A549 (cell line): ENCODE measurements at regions not wholly inside any gene's neighbourhood (a gene's known extent, or its start where the extent isn't known, plus 50 kb on each side); places are given as distances from the start of the nearest gene placed in this dataset.

Experiments
- ATAC-seq, 2 experiments: fragments of 200-7000 bp in 1 of 2; fragments of >200 bp in 1 of 2; cut with Nextera tagmentation in 1 of 2; cut with Tn5 transposase in 1 of 2; 3 replicates each; pipeline versions ENCODE4 v1.8.0 to v1.9.1; 2018 to 2020; ENCODE audit warnings: mild to moderate bottlenecking in 1 of 2, moderate library complexity in 1 of 2
- CTCF ChIA-PET: fragments of 300-600 bp; sonication (Branson Sonifier 250); formaldehyde crosslinking; extraction: SDS; loops from one replicate; lab custom pipeline; 2021; ENCODE audit warnings: antibody characterized with exemption, inconsistent platforms; lab: Yijun Ruan, JAX
- POLR2A ChIA-PET: fragments of 350-600 bp; formaldehyde crosslinking; extraction: SDS; loops from one replicate; lab custom pipeline; 2021; ENCODE audit warnings: antibody characterized with exemption, inconsistent platforms; lab: Yijun Ruan, JAX
- DNase-seq, 2 experiments: peaks; one replicate each; pipeline versions ENCODE4 v3.0.0 to v3.0.0-alpha.2; 2011 to 2016; ENCODE audit warnings: low read depth in 1 of 2, low spot score in 1 of 2
- FAIRE-seq: peaks from 2 replicates; lab custom pipeline; 2011; peaks lifted over from hg19 to GRCh38; lab: Jason Lieb, UNC
- H3K27ac ChIP-seq, 2 experiments: fragments of >200 bp; sonication (Bioruptor Twin); formaldehyde crosslinking; 3 replicates each; pipeline ENCODE4 v1.5.1; 2016 to 2017
- H3K4me1 ChIP-seq: fragments of >200 bp; sonication (Bioruptor Twin); formaldehyde crosslinking; 3 replicates; pipeline ENCODE4 v1.6.1; 2016
- H3K4me2 ChIP-seq: fragments of >200 bp; sonication (Bioruptor Twin); formaldehyde crosslinking; 3 replicates; pipeline ENCODE4 v1.6.1; 2016
- H3K4me3 ChIP-seq: fragments of >200 bp; sonication (Bioruptor Twin); formaldehyde crosslinking; 3 replicates; pipeline ENCODE4 v1.5.1; 2016
- H3K9me3 ChIP-seq: fragments of >200 bp; sonication (Bioruptor Twin); formaldehyde crosslinking; 3 replicates; pipeline ENCODE4 v1.6.1; 2016
- BCL3 ChIP-seq: fragments of >200 bp; sonication (Bioruptor Twin); formaldehyde crosslinking; IDR thresholded peaks from 3 replicates; pipeline ENCODE4 v1.6.1; 2016
- CBX2 ChIP-seq: fragments of 200-600 bp; sonication (generic); IDR thresholded peaks from 2 replicates; pipeline ENCODE4 v1.6.1; 2016; ENCODE audit warnings: low read depth, mild to moderate bottlenecking, borderline replicate concordance
- CHD4 ChIP-seq: fragments of 200-600 bp; sonication (generic); IDR thresholded peaks from 2 replicates; pipeline ENCODE4 v1.6.1; 2016; ENCODE audit warnings: antibody characterized with exemption, mild to moderate bottlenecking, borderline replicate concordance
- HEYL ChIP-seq: fragments of 250-450 bp; sonication (Bioruptor Pico); IDR thresholded peaks from 2 replicates; pipeline ENCODE4 v1.8.0; 2021; ENCODE audit warnings: mild to moderate bottlenecking, moderate library complexity
- HOXB5 ChIP-seq: fragments of 250-450 bp; sonication (Bioruptor Pico); IDR thresholded peaks from 2 replicates; pipeline ENCODE4 v1.5.0; 2020; ENCODE audit warnings: mild to moderate bottlenecking, moderate library complexity
- KDM1A ChIP-seq: fragments of 200-600 bp; sonication (generic); IDR thresholded peaks from 2 replicates; pipeline ENCODE4 v1.6.1; 2016; ENCODE audit warnings: low read depth, mild to moderate bottlenecking
- NR3C1 ChIP-seq: fragments of >200 bp; sonication (Bioruptor Twin); formaldehyde crosslinking; IDR thresholded peaks from 3 replicates; pipeline ENCODE4 v1.6.1; 2017
- PBX3 ChIP-seq: IDR thresholded peaks from 2 replicates; pipeline ENCODE4 v1.6.1; 2012
- POLR2A ChIP-seq: IDR thresholded peaks from 2 replicates; pipeline ENCODE4 v1.6.1; 2012; ENCODE audit warnings: mild to moderate bottlenecking, low read length
- RCOR1 ChIP-seq: fragments of 150-350 bp; IDR thresholded peaks from 2 replicates; pipeline ENCODE4 v1.6.1; 2014; ENCODE audit warnings: antibody characterized with exemption, low read length, low read depth
- RFX5 ChIP-seq: fragments of 450-650 bp; IDR thresholded peaks from 2 replicates; pipeline ENCODE4 v1.7.1; 2014; ENCODE audit warnings: antibody characterized with exemption, mild to moderate bottlenecking, moderate library complexity
- SMC3 ChIP-seq: fragments of >200 bp; sonication (Bioruptor Twin); formaldehyde crosslinking; IDR thresholded peaks from 3 replicates; pipeline ENCODE4 v1.6.1; 2018; ENCODE audit warnings: inconsistent platforms
- SREBF2 ChIP-seq: fragments of 450-650 bp; IDR thresholded peaks from 2 replicates; pipeline ENCODE4 v1.6.1; 2014; ENCODE audit warnings: mild to moderate bottlenecking, moderate library complexity
- WGBS: methylation state at CpG from one replicate; pipeline ENCODE4 v1.1.6; 2017; ENCODE audit errors: missing lambda C conversion rate; 5-methylcytosine and 5-hydroxymethylcytosine counted together
- TF ChIP-seq, protein P1 (sequence below): fragments of >200 bp; sonication (Bioruptor Twin); formaldehyde crosslinking; IDR thresholded peaks from 3 replicates; pipeline ENCODE4 v1.5.1; 2016

GRCh38 chr13:50222569-50223332 lies 207.5 kb downstream of the KCNRG start:
- H3K9me3 ChIP-seq: no peaks in the 10 kb centered on the region
- no peak for TF ChIP-seq CHD4
- no peak for TF ChIP-seq HOXB5 (CRISPR knock-in tag)
- no peak for TF ChIP-seq SMC3
- no peak for TF ChIP-seq RFX5
- TF ChIP-seq HEYL (CRISPR knock-in tag): no peak
- TF ChIP-seq NR3C1: no peak
- 71% methylated on average over 13 of the region's 13 CpGs for WGBS
- ChIA-PET POLR2A (no interaction called here), CTCF (no interaction called here)
- H3K27ac ChIP-seq: no peak overlapping the region
- ATAC-seq (no peak; a peak in 1 of 6 replicates), FAIRE-seq (no peak), DNase-seq (no peak)
- H3K4me3 ChIP-seq: no peak overlapping the region
- 0 out of 3 replicates have a peak, but pooled peaks cover 3% of the 10 kb centered on the region for H3K4me1 ChIP-seq
- H3K4me2 ChIP-seq: no peak overlapping the region

DNA sequence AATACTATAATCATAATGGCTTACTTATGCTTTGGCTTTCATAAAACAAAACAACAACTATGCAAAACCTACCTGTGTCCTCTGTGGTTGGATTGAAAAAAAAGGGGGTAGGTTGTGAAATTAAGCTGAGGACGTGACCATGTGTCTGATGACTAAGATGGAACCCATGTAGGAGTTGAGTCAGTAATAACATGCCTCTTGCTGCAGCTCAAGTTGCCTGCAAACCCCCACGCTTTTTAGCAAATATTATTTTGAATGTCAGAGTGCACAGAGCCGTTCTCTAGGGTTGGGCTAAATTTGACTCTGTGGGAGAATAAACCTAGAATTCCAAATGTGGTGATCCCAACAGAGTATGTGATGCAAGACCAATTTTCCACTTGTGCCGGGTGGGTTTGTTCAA lies 209.3 kb downstream of the KCNRG start:
- CTCF ChIA-PET: no interaction called here
- DNase-seq (no peak), FAIRE-seq (no peak), ATAC-seq (no peak)
- no peak for TF ChIP-seq SREBF2
- no peak for TF ChIP-seq KDM1A
- TF ChIP-seq, protein P1, sequence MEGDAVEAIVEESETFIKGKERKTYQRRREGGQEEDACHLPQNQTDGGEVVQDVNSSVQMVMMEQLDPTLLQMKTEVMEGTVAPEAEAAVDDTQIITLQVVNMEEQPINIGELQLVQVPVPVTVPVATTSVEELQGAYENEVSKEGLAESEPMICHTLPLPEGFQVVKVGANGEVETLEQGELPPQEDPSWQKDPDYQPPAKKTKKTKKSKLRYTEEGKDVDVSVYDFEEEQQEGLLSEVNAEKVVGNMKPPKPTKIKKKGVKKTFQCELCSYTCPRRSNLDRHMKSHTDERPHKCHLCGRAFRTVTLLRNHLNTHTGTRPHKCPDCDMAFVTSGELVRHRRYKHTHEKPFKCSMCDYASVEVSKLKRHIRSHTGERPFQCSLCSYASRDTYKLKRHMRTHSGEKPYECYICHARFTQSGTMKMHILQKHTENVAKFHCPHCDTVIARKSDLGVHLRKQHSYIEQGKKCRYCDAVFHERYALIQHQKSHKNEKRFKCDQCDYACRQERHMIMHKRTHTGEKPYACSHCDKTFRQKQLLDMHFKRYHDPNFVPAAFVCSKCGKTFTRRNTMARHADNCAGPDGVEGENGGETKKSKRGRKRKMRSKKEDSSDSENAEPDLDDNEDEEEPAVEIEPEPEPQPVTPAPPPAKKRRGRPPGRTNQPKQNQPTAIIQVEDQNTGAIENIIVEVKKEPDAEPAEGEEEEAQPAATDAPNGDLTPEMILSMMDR: no peak
- no peak for TF ChIP-seq RCOR1
- no peak for TF ChIP-seq HEYL (CRISPR knock-in tag)
- TF ChIP-seq POLR2A: no peak
- TF ChIP-seq SMC3: no peak
- TF ChIP-seq BCL3: no peak
- no peaks in the 10 kb centered on the region for H3K9me3 ChIP-seq
- peaks cover 3% of the 10 kb centered on the region; the same call in 2 of the 3 replicates for H3K4me1 ChIP-seq
- POLR2A ChIA-PET: no interaction called here
- no peak overlapping the region for H3K4me2 ChIP-seq
- H3K27ac ChIP-seq: no peak overlapping the region
- WGBS: 90% methylated on average over 4 of the region's 4 CpGs
- no peak overlapping the region for H3K4me3 ChIP-seq

DNA sequence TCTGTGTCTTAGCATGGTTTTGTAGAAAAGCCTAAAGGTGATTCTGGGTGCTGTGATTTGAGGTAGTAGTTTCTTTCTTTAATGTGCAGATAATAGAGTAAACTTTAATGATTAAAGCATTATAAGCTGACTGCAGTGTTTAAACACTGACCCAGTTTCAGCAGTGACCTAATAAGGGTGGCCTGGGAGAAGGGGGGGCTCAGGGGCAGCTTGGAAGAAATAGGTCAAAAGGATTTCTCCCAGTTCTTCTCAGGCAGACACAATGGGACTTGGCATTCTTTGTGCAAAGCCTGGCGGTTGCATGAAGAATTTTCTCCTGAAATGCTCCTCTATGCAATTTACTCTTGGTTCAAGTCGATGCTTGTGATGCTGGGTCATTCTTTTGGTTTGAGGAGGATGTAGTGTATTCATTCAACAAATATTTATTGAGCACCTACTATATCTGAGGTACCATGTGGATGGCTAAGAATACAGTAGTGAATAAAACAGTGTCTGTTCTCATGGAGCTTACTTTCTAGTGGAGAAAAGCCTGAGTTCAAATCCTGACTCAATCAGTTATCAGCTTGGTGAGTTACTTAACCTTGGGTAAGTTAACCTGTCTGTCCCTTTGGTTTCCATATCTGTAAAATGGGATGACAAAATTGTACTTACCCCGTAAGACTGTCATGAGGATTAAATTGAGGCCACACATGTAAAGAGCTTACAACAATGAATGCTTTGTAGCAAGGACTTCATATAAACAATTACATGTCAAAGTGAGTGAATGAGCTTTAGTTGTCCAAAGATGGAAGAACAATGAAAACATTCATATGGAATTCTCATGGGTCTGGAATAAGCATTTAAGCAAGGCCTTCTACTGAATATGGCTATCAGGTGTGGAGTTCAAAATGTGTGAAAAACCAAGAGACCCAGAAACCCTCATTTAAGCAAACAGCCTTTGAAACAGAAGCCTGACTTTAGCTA lies 210.2 kb downstream of the KCNRG start:
- Histone ChIP-seq H3K4me1 (peaks cover 12% of the 10 kb centered on the region; the same call in 2 of the 3 replicates), H3K4me2 (no peak overlapping the region), H3K4me3 (no peak overlapping the region), H3K27ac (no peak overlapping the region), H3K9me3 (no peaks in the 10 kb centered on the region)
- TF ChIP-seq PBX3 (no peak), CBX2 (no peak)
- ATAC-seq: no peak
- DNase-seq: no peak
- FAIRE-seq: no peak
- POLR2A ChIA-PET: no interaction called here
- CTCF ChIA-PET: interaction anchor here (0.5 kb wide), 1 partner anchor 303 kb away, joined by 3 read pairs; no protein-coding TSS in a partner anchor
- 88% methylated on average over 3 of the region's 3 CpGs for WGBS
